GM21576 (cell line): ENCODE measurements at regions not wholly inside any gene's neighbourhood (a gene's known extent, or its start where the extent isn't known, plus 50 kb on each side); places are given as distances from the start of the nearest gene placed in this dataset.

ENCODE experiments used
- ATAC-seq: cut with Tn5 transposase; IDR thresholded peaks from one replicate; pipeline ENCODE4 v1.9.1; 2021; ENCODE audit warnings: mild to moderate bottlenecking, moderate library complexity; ENCODE audit not compliant: unreplicated experiment

- no peak for ATAC-seq
Observed at GRCh38 chr16:64659866-64660265, 462.0 kb downstream of the CDH11 start.

- no peak for ATAC-seq
Observed at GRCh38 chr16:64657316-64658011, 464.4 kb downstream of the CDH11 start.

GRCh38 chr16:64656471-64656870, 465.4 kb downstream of the CDH11 start:
- no peak for ATAC-seq

- no peak for ATAC-seq
Observed at GRCh38 chr16:64654178-64654577, 467.7 kb downstream of the CDH11 start.

GRCh38 chr16:64648282-64648681, 473.6 kb downstream of the CDH11 start:
- ATAC-seq = no peak

GRCh38 chr16:64641343-64641742, 480.5 kb downstream of the CDH11 start:
- ATAC-seq = no peak

GRCh38 chr16:64638766-64639165, 483.1 kb downstream of the CDH11 start:
- no peak for ATAC-seq

GRCh38 chr16:64629622-64630021, 492.2 kb downstream of the CDH11 start:
- ATAC-seq = no peak

- no peak for ATAC-seq
Observed at GRCh38 chr16:64627781-64628180, 494.1 kb downstream of the CDH11 start.

GRCh38 chr16:64627288-64627687, 494.6 kb downstream of the CDH11 start:
- no peak for ATAC-seq

GRCh38 chr16:64626776-64627175, 495.1 kb downstream of the CDH11 start:
- ATAC-seq = no peak

GRCh38 chr16:64621616-64622015, 500.2 kb downstream of the CDH11 start:
- no peak for ATAC-seq

GRCh38 chr16:64617836-64618476, 503.9 kb downstream of the CDH11 start:
- ATAC-seq = no peak

- no peak for ATAC-seq
Observed at GRCh38 chr16:64615630-64616280, 506.1 kb downstream of the CDH11 start.

GRCh38 chr16:64596196-64596595, 525.7 kb downstream of the CDH11 start:
- no peak for ATAC-seq

- no peak for ATAC-seq
Observed at GRCh38 chr16:64590513-64590912, 531.4 kb downstream of the CDH11 start.

GRCh38 chr16:64589836-64590235, 532.0 kb downstream of the CDH11 start:
- no peak for ATAC-seq

- ATAC-seq = no peak
Observed at GRCh38 chr16:64586781-64587180, 535.1 kb downstream of the CDH11 start.

- no peak for ATAC-seq
Observed at GRCh38 chr16:64585367-64585766, 536.5 kb downstream of the CDH11 start.

GRCh38 chr16:64580558-64580957, 541.3 kb downstream of the CDH11 start:
- ATAC-seq = no peak

GRCh38 chr16:64579712-64580111, 542.2 kb downstream of the CDH11 start:
- no peak for ATAC-seq

GRCh38 chr16:64545768-64546167, 576.1 kb downstream of the CDH11 start:
- ATAC-seq = no peak
